GM12865 (cell line): ENCODE measurements at regions not wholly inside any gene's neighbourhood (a gene's known extent, or its start where the extent isn't known, plus 50 kb on each side); places are given as distances from the start of the nearest gene placed in this dataset.
"Not testable (repeated sequence)": the region's sequence is repeated elsewhere in the genome, so short reads cannot be mapped to it uniquely, and the experiment has no call there.

Experiments
- DNase-seq: peaks from one replicate; pipeline ENCODE4 v3.0.0; 2010; ENCODE audit warnings: low read depth
- H3K4me3 ChIP-seq: 2 replicates; pipeline ENCODE4 v1.5.1; 2011; ENCODE audit warnings: mild to moderate bottlenecking, low read depth, low read length, control low read depth
- TF ChIP-seq, protein P1 (sequence below): IDR thresholded peaks from 2 replicates; pipeline ENCODE4 v1.5.1; 2011; ENCODE audit warnings: low read length, control low read depth, low read depth, inconsistent platforms; ENCODE audit not compliant: insufficient read depth; ENCODE audit errors: missing control alignments

DNA sequence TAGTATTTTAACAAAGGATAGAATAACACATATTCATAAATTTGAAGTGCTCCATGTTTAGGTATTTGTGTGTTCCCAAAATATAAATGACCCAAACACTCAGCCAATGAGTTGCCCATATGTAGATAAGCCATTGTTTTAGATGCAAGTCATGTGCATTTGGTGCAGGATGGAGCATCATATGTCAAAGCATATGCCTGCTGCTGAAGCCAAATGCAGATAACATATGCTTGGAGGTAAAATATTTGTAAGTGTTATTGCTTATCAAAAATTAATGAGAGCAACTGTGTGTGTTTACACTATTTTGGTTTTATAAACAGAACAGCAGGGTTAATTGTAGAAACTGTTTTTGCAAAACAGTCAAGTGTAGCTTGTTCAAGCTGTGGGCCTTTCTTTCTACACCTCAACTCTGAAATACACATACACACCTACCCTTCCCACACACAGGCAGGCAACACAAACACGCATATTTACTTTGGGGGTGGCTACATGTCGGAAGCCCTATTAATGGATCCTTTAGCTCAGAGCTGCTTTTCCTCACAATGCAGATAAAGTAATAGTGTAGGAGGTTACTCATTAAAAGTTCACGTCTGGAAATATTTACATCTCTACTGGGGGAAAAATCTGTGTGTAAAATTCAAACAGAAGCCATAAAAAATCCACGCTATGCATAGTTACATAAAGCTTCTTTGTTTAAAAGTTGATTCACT is 521.4 kb downstream of the ZNF385D start:
- TF ChIP-seq, protein P1, sequence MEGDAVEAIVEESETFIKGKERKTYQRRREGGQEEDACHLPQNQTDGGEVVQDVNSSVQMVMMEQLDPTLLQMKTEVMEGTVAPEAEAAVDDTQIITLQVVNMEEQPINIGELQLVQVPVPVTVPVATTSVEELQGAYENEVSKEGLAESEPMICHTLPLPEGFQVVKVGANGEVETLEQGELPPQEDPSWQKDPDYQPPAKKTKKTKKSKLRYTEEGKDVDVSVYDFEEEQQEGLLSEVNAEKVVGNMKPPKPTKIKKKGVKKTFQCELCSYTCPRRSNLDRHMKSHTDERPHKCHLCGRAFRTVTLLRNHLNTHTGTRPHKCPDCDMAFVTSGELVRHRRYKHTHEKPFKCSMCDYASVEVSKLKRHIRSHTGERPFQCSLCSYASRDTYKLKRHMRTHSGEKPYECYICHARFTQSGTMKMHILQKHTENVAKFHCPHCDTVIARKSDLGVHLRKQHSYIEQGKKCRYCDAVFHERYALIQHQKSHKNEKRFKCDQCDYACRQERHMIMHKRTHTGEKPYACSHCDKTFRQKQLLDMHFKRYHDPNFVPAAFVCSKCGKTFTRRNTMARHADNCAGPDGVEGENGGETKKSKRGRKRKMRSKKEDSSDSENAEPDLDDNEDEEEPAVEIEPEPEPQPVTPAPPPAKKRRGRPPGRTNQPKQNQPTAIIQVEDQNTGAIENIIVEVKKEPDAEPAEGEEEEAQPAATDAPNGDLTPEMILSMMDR = no peak
- DNase-seq = no peak
- no peak overlapping the region for H3K4me3 ChIP-seq

DNA sequence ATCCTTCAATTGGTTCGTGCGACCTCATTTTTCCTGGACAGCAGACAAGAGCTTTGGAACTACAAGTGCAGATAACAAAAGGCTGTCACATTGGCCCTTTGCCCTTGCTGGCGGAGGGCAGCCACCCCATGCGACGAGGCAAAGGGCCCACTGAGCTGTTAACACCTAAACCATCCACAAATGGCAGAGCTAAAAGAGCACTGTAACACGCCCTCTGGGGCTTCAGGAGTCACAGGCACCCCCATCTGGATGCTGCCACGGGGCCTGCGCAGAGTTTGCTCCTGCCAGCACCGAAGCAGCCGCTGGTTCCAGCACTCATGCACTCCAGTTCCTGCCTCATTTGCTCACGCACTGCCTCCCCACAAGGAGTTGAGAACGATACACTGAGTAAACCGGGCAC is 524.9 kb downstream of the ZNF385D start:
- no peak for DNase-seq
- H3K4me3 ChIP-seq = no peak overlapping the region
- TF ChIP-seq, protein P1 = no peak

DNA sequence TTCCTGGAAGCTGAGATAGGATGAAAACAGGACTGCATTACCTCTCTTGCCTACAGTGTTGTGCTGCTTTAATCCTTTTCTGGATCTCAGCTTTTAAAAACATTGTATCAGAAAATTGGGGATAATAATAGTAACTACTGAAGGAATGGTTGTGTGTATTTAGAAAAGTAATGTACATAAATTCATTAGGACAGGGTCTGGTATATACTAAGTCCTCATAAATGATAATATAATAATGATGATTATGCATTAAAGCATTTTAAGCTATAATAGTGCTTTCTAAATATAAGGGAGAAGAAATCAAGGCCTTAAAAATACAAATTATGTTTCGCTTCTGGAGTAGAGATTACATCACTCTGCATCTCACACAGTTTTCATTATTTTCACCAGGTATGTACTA is 530.1 kb downstream of the ZNF385D start:
- no peak for DNase-seq
- H3K4me3 ChIP-seq = no peak overlapping the region
- TF ChIP-seq, protein P1 = no peak

DNA sequence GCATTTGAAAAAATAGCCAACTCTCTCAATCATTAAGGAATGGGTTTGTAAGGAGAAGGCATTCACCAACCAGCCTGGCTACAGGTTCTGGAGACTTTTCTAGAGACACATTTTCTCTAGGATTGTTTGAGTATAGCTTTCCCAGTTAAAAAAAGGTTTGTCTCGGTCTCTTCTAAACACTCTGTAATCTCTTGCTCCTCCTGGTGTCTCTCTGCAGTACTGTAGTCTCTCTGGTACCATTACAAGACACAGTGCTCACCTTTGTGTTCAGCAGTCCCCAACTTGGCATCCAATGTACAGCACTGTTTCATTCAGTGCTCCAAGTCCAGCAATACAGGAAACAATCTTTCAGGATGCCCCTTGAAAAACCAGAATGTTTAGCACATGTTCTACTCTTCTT is 534.4 kb downstream of the ZNF385D start:
- TF ChIP-seq, protein P1 = peak; percentile 28
- no peak overlapping the region for H3K4me3 ChIP-seq
- peak; percentile 5 for DNase-seq

DNA sequence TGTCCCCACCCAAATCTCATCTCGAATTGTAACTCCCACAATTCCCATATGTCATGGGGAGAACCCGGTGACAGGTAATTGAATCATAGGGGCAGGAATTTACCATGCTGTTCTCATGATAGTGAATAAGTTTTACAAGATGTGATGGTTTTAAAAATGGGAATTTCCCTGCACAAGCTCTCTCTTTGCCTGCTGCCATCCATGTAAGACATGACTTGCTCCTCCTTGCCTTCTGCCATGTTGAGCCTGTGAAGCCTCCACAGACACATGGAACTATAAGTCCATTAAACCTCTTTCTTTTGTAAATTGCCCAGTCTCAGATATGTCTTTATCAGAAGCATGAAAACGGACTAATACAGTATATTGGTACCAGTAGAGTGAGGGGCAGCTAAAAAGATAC is 546.9 kb downstream of the ZNF385D start:
- DNase-seq, H3K4me3 ChIP-seq: not testable (repeated sequence)

DNA sequence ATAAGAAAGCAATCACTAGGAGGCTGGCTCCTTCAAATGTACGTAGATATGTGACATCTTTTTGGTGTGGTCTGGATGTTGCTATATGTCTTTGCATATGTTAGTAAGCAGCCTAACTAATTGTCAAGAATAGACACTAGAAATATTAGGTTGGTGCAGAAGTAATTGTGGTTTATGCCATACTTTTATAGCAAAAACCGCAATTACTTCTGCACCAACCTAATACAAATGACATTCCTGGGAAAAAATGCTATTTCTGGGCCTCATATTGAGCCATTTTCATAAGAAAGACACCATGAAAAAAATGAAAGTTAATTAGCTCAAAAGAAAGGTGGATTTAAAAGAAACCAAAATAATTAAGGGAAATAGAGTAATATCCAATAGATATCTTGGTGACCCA is 555.8 kb downstream of the ZNF385D start:
- no peak overlapping the region for H3K4me3 ChIP-seq
- TF ChIP-seq, protein P1 = no peak
- no peak for DNase-seq

DNA sequence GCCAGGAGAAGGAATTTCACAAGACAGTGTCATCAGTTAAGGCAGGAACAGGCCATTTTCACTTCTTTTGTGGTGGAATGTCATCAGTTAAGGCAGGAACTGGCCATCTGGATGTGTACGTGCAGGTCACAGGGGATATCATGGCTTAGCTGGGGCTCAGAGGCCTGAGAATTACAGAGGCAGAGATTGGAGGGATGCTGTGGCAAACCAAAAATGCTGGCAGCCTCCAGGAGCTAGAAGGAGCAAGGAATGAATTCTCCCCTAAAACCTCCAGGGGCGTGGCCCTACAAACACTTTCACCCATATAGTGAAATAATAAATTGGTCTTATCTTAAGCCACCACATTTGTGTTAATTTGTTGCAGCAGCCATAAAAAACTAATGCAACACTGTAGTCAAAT is 557.0 kb downstream of the ZNF385D start:
- DNase-seq = not testable (repeated sequence)

DNA sequence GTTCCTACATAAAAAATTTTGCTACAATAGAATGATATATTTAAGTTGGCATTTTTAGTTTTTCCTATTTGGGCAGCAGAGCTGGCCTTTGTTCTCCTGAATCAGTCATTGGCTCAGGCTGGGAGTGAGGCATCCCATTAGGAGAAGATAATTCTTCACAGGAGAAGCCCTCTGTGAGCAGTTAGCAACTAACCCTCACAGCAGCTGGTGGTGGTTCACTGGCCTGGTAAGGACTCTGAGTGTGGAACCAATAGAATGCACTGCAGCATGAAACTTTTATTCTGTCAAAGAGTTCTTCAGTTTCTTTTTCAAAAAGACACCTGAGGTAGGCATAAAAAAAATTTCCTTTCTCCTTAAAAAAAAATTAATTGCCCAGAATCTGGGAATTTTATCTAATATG is 562.6 kb downstream of the ZNF385D start:
- TF ChIP-seq, protein P1 = no peak
- H3K4me3 ChIP-seq = no peak overlapping the region
- DNase-seq = no peak

More for the DNA sequence above, 557.0 kb downstream of the ZNF385D start:
- not testable (repeated sequence) for H3K4me3 ChIP-seq
